ENCODE measurements at regions not wholly inside any gene's neighbourhood (a gene's known extent, or its start where the extent isn't known, plus 50 kb on each side); places are given as distances from the start of the nearest gene placed in this dataset.

GRCh38 chr13:34722922-34723321, 219.1 kb upstream of the NBEA start:
- H3K23me2 ChIP-seq (ENCODE audit: insufficient read length, low read depth, low read length, poor library complexity, severe bottlenecking): no peaks in the 10 kb centered on the region
- H3K36me3 Mint-ChIP-seq (ENCODE audit: insufficient read depth in 1 of 3, low read depth in 3 of 3): no peaks in the 10 kb centered on the region; a peak in 1 of 7 replicates
- no peak for TF ChIP-seq CTCF (conservative IDR thresholded peaks at IDR 0.05)

More at GRCh38 chr13:34722922-34723321, 219.1 kb upstream of the NBEA start:
- H2AFZ ChIP-seq (ENCODE audit: low read length): no peak overlapping the region
- H3K4me1 ChIP-seq (ENCODE audit: insufficient read depth, low read length): no peaks in the 10 kb centered on the region
- H4K91ac ChIP-seq (ENCODE audit: insufficient read length, low read depth, low read length): no peak overlapping the region
- no peak for DNase-seq
- no peak overlapping the region for H3K27ac Mint-ChIP-seq
- H4K20me1 ChIP-seq (ENCODE audit: control insufficient read depth, insufficient read depth, insufficient read length): no peaks in the 10 kb centered on the region
- H2AK5ac ChIP-seq (ENCODE audit: insufficient read length, low read length): no peak overlapping the region
- H3K4me2 ChIP-seq (ENCODE audit: insufficient read depth, insufficient read length, low read length): no peak overlapping the region
- H3T11ph ChIP-seq (ENCODE audit: low read length): no peak overlapping the region
- H3K23ac ChIP-seq (ENCODE audit: insufficient read length, low read depth, low read length): no peak overlapping the region
- H3K18ac ChIP-seq (ENCODE audit: insufficient read length, low read depth, low read length): no peak overlapping the region
- H3K27ac ChIP-seq (ENCODE audit: insufficient read length, low read depth, low read length): no peak overlapping the region
- H3K56ac ChIP-seq (ENCODE audit: insufficient read length, low read depth, low read length): no peak overlapping the region
- H3K9ac ChIP-seq (ENCODE audit: extremely low read depth, insufficient read length, low read length): no peak overlapping the region
- no peak overlapping the region for H2BK20ac ChIP-seq (ENCODE audit: low read depth, low read length, poor library complexity, severe bottlenecking)
- no peak overlapping the region for H2BK12ac ChIP-seq (ENCODE audit: insufficient read length, low read depth, low read length)
- no peak overlapping the region for H4K8ac ChIP-seq (replicated peaks; ENCODE audit: insufficient read length, low read depth, low read length)
- H3K79me1 ChIP-seq (ENCODE audit: insufficient read depth, low read depth, low read length, poor library complexity, severe bottlenecking): no peaks in the 10 kb centered on the region
- no peaks in the 10 kb centered on the region for H3K4me1 Mint-ChIP-seq
- H3K9me3 Mint-ChIP-seq: peaks cover 0 to 4% of the 10 kb centered on the region in 2 experiments; a peak in 2 of 5 replicates
- H3K14ac ChIP-seq (ENCODE audit: insufficient read depth, low read length): no peak overlapping the region
- H4K5ac ChIP-seq (ENCODE audit: insufficient read length, low read depth, low read length): no peak overlapping the region
- H3K27me3 Mint-ChIP-seq (ENCODE audit: low read depth): no peaks in the 10 kb centered on the region
- H3K9me3 ChIP-seq (ENCODE audit: control insufficient read depth, low read depth, low read length): no peaks in the 10 kb centered on the region
- H3K4ac ChIP-seq (ENCODE audit: low read depth, low read length): no peak overlapping the region
- H2BK15ac ChIP-seq (ENCODE audit: low read depth, low read length): no peak overlapping the region
- no peaks in the 10 kb centered on the region for H3K79me2 ChIP-seq (ENCODE audit: insufficient read depth, low read length)
- no peaks in the 10 kb centered on the region for H3K27me3 ChIP-seq (ENCODE audit: insufficient read depth, low read length)
- no peak overlapping the region for H2BK120ac ChIP-seq (ENCODE audit: low read depth, low read length, poor library complexity, severe bottlenecking)
- no peak overlapping the region for H3K4me3 Mint-ChIP-seq
- H2BK5ac ChIP-seq (ENCODE audit: insufficient read length, low read length): no peak overlapping the region

Measured in H9 (cell line).